ENCODE measurements at regions not wholly inside any gene's neighbourhood (a gene's known extent, or its start where the extent isn't known, plus 50 kb on each side); places are given as distances from the start of the nearest gene placed in this dataset.
A peak's percentile ranks its signal among the peaks of the same experiment; 100 is the strongest.
"Not testable (repeated sequence)": the region's sequence is repeated elsewhere in the genome, so short reads cannot be mapped to it uniquely, and the experiment has no call there.

DNA sequence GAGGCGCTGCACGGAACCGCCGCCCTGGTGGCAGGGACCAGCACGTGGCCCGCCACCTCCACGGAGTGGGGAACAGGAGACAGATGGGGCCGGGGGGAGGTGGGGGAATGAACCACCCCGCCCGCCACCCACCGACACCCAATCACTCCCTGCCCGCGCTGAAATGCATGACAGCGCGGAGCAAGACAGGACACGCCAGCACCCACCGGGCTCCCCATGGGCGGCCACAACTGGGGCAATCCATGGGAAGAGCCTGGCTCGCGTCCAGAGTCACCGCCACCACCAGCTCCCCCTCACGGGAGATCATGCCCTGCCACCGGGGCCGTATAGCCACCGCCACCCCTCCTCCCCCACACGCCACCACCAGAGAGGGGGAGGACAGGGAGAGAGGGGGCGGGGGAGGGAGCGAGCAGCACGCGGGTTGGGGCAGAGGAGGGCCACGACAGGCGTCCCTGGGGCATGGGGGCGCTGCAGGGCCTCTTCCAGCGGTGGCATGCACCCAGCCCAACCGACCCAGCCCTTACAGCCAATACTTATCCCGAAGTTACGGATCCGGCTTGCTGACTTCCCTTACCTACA lies 744.3 kb upstream of the DEFB115 start:
- no peak overlapping the region for H3K4me3 ChIP-seq (IDR thresholded peaks at IDR 0.05; ENCODE audit: insufficient read depth, low read depth, low read length)
- H3K27ac ChIP-seq, result no peak overlapping the region
- no peak overlapping the region for H2AFZ ChIP-seq (ENCODE audit: low read depth)
- no peaks in the 10 kb centered on the region for H4K20me1 ChIP-seq (ENCODE audit: insufficient read depth)
- no peaks in the 10 kb centered on the region for H3K79me2 ChIP-seq (ENCODE audit: insufficient read depth, low read depth)
- no peaks in the 10 kb centered on the region for H3K36me3 ChIP-seq (ENCODE audit: insufficient read depth)
- no peaks in the 10 kb centered on the region for H3K27me3 ChIP-seq (ENCODE audit: insufficient read depth, low read depth)
- no peak overlapping the region for H3K4me2 ChIP-seq
- TF ChIP-seq CTCF (conservative IDR thresholded peaks at IDR 0.05; ENCODE audit: low read depth, low read length), result no peak
- no peak overlapping the region for H3K9ac ChIP-seq
- no peaks in the 10 kb centered on the region for H3K4me1 ChIP-seq (ENCODE audit: low read depth, poor library complexity, severe bottlenecking)

GRCh38 chr20:30515915-30516314 lies 741.5 kb upstream of the DEFB115 start:
- not testable (repeated sequence) for H3K27ac ChIP-seq; H3K79me2 ChIP-seq (ENCODE audit: insufficient read depth, low read depth); H2AFZ ChIP-seq (ENCODE audit: low read depth); H3K9ac ChIP-seq; H4K20me1 ChIP-seq (ENCODE audit: insufficient read depth); H3K4me2 ChIP-seq; H3K36me3 ChIP-seq (ENCODE audit: insufficient read depth); H3K4me3 ChIP-seq (IDR thresholded peaks at IDR 0.05; ENCODE audit: insufficient read depth, low read depth, low read length); H3K27me3 ChIP-seq (ENCODE audit: insufficient read depth, low read depth); H3K4me1 ChIP-seq (ENCODE audit: low read depth, poor library complexity, severe bottlenecking)

DNA sequence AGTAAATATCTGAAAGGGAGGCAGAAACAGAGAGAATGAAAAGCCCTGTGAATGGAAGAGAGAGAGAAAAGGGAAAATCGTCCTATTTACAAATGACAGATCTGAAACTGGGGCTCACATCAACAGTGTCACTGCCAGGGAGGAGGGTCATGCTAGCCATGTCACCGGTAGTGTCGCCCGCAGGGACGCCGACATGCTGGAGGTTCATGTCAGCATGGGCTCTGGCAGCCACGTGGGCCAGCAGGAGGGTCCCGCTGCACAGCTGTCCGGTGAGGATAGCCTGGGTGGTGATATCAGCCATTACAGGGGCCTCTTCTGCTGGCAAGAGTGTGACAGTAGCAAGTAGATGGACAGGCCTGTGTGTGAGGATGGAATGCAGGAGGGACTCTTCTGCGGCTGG lies 738.6 kb upstream of the DEFB115 start:
- H2AFZ ChIP-seq (ENCODE audit: low read depth); H3K36me3 ChIP-seq (ENCODE audit: insufficient read depth); H3K79me2 ChIP-seq (ENCODE audit: insufficient read depth, low read depth); H3K9ac ChIP-seq; H3K27me3 ChIP-seq (ENCODE audit: insufficient read depth, low read depth); H3K27ac ChIP-seq; H3K4me3 ChIP-seq (IDR thresholded peaks at IDR 0.05; ENCODE audit: insufficient read depth, low read depth, low read length); H4K20me1 ChIP-seq (ENCODE audit: insufficient read depth); H3K4me2 ChIP-seq; H3K4me1 ChIP-seq (ENCODE audit: low read depth, poor library complexity, severe bottlenecking): not testable (repeated sequence)

DNA sequence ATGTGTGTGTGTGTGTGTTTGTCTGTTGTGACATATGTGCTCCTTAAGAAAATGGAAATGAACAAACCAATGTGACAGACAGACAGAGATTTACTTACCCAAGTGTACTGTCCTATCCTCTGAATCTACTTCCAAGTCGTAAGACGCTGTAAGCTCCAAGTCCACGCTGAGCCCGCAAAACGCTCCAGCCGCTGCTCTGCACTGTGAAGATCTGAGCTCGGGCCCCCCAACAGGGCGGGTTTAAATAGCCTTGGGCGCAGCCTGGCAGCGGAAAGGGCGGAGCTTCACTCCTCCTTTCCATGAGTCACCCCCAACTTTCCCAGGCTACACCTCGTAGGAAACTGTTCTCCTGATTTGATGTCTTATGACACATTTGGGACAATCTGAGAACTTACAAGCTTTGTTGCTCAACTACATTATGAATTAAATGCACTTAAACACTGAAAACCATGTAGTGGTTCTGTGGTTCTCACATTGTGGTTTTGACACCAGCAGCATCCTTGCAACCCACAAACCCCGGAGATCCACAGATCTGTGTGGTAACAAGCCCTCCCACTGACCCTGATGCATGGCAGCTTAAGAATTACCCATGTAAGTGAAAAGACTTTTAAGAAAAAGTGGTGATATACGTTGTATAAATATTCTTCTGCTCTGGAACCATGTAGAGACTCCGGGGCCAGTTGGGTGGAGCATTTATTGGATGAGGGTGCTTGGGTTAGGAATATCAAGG lies 735.6 kb upstream of the DEFB115 start:
- H2AFZ ChIP-seq (ENCODE audit: low read depth); H4K20me1 ChIP-seq (ENCODE audit: insufficient read depth); H3K79me2 ChIP-seq (ENCODE audit: insufficient read depth, low read depth); H3K4me2 ChIP-seq; H3K4me1 ChIP-seq (ENCODE audit: low read depth, poor library complexity, severe bottlenecking); H3K27me3 ChIP-seq (ENCODE audit: insufficient read depth, low read depth); H3K9ac ChIP-seq; H3K4me3 ChIP-seq (IDR thresholded peaks at IDR 0.05; ENCODE audit: insufficient read depth, low read depth, low read length); H3K36me3 ChIP-seq (ENCODE audit: insufficient read depth); H3K27ac ChIP-seq: not testable (repeated sequence)

- not testable (repeated sequence) for H3K79me2 ChIP-seq (ENCODE audit: insufficient read depth, low read depth); H3K27me3 ChIP-seq (ENCODE audit: insufficient read depth, low read depth); H3K36me3 ChIP-seq (ENCODE audit: insufficient read depth); H3K9ac ChIP-seq; H3K4me2 ChIP-seq; H3K4me3 ChIP-seq (IDR thresholded peaks at IDR 0.05; ENCODE audit: insufficient read depth, low read depth, low read length); H3K4me1 ChIP-seq (ENCODE audit: low read depth, poor library complexity, severe bottlenecking); H2AFZ ChIP-seq (ENCODE audit: low read depth); H3K27ac ChIP-seq; H4K20me1 ChIP-seq (ENCODE audit: insufficient read depth)
Observed at GRCh38 chr20:30524155-30524554, 733.3 kb upstream of the DEFB115 start.

DNA sequence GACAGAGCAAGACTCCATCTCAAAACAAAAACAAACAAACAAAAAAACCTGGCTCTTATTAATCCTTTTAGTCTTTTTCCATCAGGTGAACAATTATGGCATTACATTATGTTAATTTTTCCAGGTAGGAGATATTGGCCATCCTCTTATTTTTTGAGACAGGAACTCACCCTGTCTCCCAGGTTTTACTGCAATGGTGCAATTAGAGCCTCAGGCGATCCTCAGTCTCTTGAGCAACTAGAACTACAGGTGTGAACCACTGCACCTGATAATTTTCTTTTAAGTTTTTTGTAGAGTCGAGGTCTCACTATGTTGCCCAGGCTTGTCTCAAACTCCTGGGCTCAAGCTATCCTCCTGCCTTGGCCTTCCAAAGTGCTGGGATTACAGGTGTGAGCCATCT lies 732.7 kb upstream of the DEFB115 start:
- H3K4me2 ChIP-seq; H3K79me2 ChIP-seq (ENCODE audit: insufficient read depth, low read depth); H3K4me3 ChIP-seq (IDR thresholded peaks at IDR 0.05; ENCODE audit: insufficient read depth, low read depth, low read length); H3K36me3 ChIP-seq (ENCODE audit: insufficient read depth); H4K20me1 ChIP-seq (ENCODE audit: insufficient read depth); H3K4me1 ChIP-seq (ENCODE audit: low read depth, poor library complexity, severe bottlenecking); H3K27ac ChIP-seq; H3K9ac ChIP-seq; H3K27me3 ChIP-seq (ENCODE audit: insufficient read depth, low read depth); H2AFZ ChIP-seq (ENCODE audit: low read depth): not testable (repeated sequence)

DNA sequence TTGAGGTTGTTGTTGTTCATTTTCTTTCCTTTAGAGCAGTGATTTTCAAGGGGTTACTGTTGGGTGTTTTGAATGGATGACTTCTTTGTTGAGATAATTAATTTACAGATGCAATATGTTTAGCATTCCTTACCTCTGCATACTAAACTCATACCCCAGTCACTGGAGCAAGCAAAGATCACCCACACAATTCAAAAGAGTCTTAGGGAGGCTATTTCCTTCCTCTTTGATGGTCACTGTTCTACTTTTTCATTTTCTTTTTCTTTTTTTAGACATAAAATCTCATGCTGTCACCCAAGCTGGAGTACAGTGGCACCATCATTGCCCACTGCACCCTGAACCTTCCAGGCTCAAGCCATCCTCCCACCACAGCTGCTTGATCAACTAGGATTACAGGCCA lies 723.8 kb upstream of the DEFB115 start:
- H3K36me3 ChIP-seq (ENCODE audit: insufficient read depth); H3K79me2 ChIP-seq (ENCODE audit: insufficient read depth, low read depth); H4K20me1 ChIP-seq (ENCODE audit: insufficient read depth); H3K4me3 ChIP-seq (IDR thresholded peaks at IDR 0.05; ENCODE audit: insufficient read depth, low read depth, low read length); H3K27me3 ChIP-seq (ENCODE audit: insufficient read depth, low read depth): not testable (repeated sequence)
- Histone ChIP-seq H3K9ac (peak overlapping the region; percentile 37; the same call in 1 of the 2 replicates), H3K27ac (peak overlapping the region; percentile 49), H3K4me1 (ENCODE audit: low read depth, poor library complexity, severe bottlenecking) (peaks cover 13% of the 10 kb centered on the region), H3K4me2 (peak overlapping the region; percentile 78), H2AFZ (ENCODE audit: low read depth) (peak overlapping the region; percentile 82)

- peaks cover 13% of the 10 kb centered on the region for H3K4me1 ChIP-seq (ENCODE audit: low read depth, poor library complexity, severe bottlenecking)
- not testable (repeated sequence) for H3K36me3 ChIP-seq (ENCODE audit: insufficient read depth); H3K4me2 ChIP-seq; H2AFZ ChIP-seq (ENCODE audit: low read depth); H3K4me3 ChIP-seq (IDR thresholded peaks at IDR 0.05; ENCODE audit: insufficient read depth, low read depth, low read length); H3K27ac ChIP-seq; H4K20me1 ChIP-seq (ENCODE audit: insufficient read depth); H3K9ac ChIP-seq; H3K79me2 ChIP-seq (ENCODE audit: insufficient read depth, low read depth); H3K27me3 ChIP-seq (ENCODE audit: insufficient read depth, low read depth)
Observed at GRCh38 chr20:30537459-30537858, 720.0 kb upstream of the DEFB115 start.

DNA sequence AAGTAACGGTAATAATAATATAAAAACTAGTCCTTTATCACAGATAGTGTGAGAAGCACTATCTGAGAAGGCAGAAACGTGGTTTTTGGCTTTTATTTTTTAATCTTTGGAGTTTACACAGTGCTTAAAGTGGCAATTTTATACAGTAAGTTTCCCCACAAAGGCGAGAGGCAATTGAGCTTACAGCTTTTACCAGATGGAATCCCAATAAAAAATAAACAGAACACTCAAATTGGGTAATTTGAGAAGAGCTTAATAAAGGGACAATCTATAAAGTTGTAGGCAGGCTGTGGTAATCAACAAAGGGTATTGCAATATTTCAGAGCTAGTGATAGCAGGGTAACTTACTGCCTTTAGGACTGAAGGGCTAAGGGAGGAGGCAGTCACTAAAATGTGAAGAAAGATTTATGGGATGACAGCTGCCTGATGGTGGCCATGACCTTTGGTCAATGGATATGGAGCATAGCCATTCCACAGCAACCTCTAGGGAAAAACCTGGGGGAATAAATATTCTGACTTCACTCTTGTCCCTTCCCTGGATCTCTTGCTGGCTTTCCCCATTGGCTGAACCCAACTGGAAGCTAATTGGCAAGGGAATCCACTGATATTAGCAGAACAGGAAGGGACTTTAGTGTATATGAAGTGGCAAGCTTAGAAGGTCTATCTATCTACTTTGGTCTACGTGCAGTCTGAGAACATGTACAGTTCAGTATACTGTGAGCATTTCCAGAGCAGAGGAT lies 717.0 kb upstream of the DEFB115 start:
- H3K27me3 ChIP-seq (ENCODE audit: insufficient read depth, low read depth); H2AFZ ChIP-seq (ENCODE audit: low read depth); H3K4me1 ChIP-seq (ENCODE audit: low read depth, poor library complexity, severe bottlenecking); H3K4me2 ChIP-seq; H3K27ac ChIP-seq; H3K4me3 ChIP-seq (IDR thresholded peaks at IDR 0.05; ENCODE audit: insufficient read depth, low read depth, low read length); H3K79me2 ChIP-seq (ENCODE audit: insufficient read depth, low read depth); H3K9ac ChIP-seq; H4K20me1 ChIP-seq (ENCODE audit: insufficient read depth); H3K36me3 ChIP-seq (ENCODE audit: insufficient read depth): not testable (repeated sequence)
